ENCODE measurements at regions not wholly inside any gene's neighbourhood (a gene's known extent, or its start where the extent isn't known, plus 50 kb on each side); places are given as distances from the start of the nearest gene placed in this dataset.

DNA sequence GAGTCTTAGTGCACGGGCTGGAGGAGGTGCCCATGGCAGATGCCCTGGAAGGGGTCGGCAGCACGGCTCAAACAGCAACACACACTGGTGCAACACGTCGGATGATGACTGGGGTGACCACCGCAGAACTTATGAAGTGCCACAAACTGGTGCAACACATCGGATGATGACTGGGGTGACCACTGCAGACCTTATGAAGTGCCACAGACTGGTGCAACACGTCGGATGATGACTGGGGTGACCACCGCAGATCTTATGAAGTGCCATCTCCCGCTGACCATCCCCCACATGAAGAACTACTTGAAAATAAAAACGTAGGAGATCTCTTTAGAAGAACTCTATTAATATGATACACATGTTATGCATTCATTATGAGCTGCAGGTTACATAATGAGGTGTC, 218.3 kb downstream of the TBXT start:
- TF ChIP-seq CTCF (conservative IDR thresholded peaks at IDR 0.05) (no peak), ZFX (IDR thresholded peaks at IDR 0.05) (no peak)
